ENCODE measurements at regions not wholly inside any gene's neighbourhood (a gene's known extent, or its start where the extent isn't known, plus 50 kb on each side); places are given as distances from the start of the nearest gene placed in this dataset.

DNA sequence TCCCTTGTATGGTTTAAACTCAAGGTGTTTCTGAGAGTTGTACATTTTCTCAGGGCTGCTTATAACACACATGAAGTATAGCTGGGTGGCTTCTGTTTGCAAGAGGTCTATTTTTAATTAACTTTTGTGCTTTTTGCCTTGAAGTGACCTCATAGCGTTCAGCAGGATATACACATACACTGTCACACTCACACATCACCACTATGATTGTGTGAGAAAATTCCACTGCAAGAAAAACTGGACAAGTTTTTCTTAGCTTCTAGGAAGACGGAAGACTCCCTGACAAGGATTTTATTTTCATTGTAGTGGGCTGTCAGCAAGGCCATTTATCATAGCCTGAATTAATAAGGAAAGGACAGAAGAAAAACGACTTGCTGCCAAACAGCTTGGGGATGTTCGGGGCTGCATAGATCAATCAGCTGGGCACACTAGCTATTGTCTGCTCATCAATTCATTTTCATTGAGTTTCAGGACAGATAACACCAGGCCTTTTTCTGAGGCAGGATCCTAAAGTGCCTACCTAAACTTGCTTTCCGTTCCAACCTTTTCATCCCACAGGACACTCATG is 192.8 kb upstream of the CRBN start:
- Histone ChIP-seq H3K9ac (ENCODE audit: insufficient read depth, low read length, poor library complexity, severe bottlenecking) (no peak overlapping the region), H2AFZ (ENCODE audit: insufficient read depth, low read depth, low read length, poor library complexity, severe bottlenecking) (no peak overlapping the region), H3K79me2 (ENCODE audit: insufficient read depth, low read length) (no peaks in the 10 kb centered on the region), H3K36me3 (replicated peaks in 1 of 2; ENCODE audit: control insufficient read depth in 1 of 2, insufficient read depth in 2 of 2, low read length in 2 of 2) (no peaks in the 10 kb centered on the region), H3K4me1 (ENCODE audit: control insufficient read depth in 1 of 2, insufficient read depth in 2 of 2, low read length in 2 of 2) (no peaks in the 10 kb centered on the region), H3K27me3 (ENCODE audit: control insufficient read depth in 2 of 2, insufficient read depth in 2 of 2, low read length in 2 of 2) (no peaks in the 10 kb centered on the region), H3K4me3 (replicated peaks in 1 of 3; ENCODE audit: low read depth in 2 of 3, low read length in 3 of 3) (no peak overlapping the region), H3K4me2 (replicated peaks; ENCODE audit: extremely low read depth, low read length, poor library complexity, severe bottlenecking) (no peak overlapping the region), H3K27ac (ENCODE audit: low read depth in 1 of 2, low read length in 2 of 2) (no peak overlapping the region), H4K20me1 (ENCODE audit: insufficient read depth, low read length) (no peaks in the 10 kb centered on the region), H3K9me3 (replicated peaks in 1 of 2; ENCODE audit: control insufficient read depth in 1 of 2, insufficient read depth in 1 of 2, low read length in 2 of 2) (peaks cover 0 to 9% of the 10 kb centered on the region in 2 donors)
- H3K27me3 Mint-ChIP-seq (ENCODE audit: low read depth in 3 of 3), result peaks cover 0 to 1% (median 0%) of the 10 kb centered on the region in 3 donors
- H3K36me3 Mint-ChIP-seq, result no peaks in the 10 kb centered on the region
- H3K27ac Mint-ChIP-seq, result no peak overlapping the region
- H3K9me3 Mint-ChIP-seq, result peaks cover 0 to 16% (median 12%) of the 10 kb centered on the region in 7 donors
- intact Hi-C loops (cut with micrococcal nuclease), result no loop called here
- H3K4me3 Mint-ChIP-seq, result no peak overlapping the region
- no peaks in the 10 kb centered on the region for H3K4me1 Mint-ChIP-seq
- 86% methylated on average over 1 of the region's 5 CpGs for WGBS (ENCODE audit: insufficient coverage)
- TF ChIP-seq, protein P1, sequence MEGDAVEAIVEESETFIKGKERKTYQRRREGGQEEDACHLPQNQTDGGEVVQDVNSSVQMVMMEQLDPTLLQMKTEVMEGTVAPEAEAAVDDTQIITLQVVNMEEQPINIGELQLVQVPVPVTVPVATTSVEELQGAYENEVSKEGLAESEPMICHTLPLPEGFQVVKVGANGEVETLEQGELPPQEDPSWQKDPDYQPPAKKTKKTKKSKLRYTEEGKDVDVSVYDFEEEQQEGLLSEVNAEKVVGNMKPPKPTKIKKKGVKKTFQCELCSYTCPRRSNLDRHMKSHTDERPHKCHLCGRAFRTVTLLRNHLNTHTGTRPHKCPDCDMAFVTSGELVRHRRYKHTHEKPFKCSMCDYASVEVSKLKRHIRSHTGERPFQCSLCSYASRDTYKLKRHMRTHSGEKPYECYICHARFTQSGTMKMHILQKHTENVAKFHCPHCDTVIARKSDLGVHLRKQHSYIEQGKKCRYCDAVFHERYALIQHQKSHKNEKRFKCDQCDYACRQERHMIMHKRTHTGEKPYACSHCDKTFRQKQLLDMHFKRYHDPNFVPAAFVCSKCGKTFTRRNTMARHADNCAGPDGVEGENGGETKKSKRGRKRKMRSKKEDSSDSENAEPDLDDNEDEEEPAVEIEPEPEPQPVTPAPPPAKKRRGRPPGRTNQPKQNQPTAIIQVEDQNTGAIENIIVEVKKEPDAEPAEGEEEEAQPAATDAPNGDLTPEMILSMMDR (IDR thresholded peaks at IDR 0.05), result no peak
- DNase-seq, result no peak

DNA sequence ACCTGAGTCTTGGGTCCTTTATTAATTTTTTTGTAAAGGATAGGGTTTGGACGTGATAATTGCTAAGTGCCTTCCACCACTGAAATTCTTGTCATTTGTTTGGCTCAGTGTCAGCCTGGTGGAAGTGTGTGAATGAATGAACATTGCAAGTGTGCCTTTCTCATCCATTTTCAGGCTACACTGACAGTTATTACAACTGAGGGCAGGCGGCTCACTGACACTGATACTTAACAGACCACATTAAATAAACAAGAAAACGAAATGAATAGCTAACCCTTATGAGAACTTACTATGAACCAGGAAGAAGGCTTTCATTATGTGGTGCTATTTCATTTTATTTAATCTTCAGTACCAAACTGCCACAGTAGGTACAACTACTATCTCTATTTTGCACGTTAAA is 188.8 kb upstream of the CRBN start:
- WGBS (ENCODE audit: insufficient coverage), result no CpG with 5 or more reads among the region's 4 CpGs
- TF ChIP-seq, protein P1 (IDR thresholded peaks at IDR 0.05), result no peak
- Histone ChIP-seq H3K9me3 (replicated peaks in 1 of 2; ENCODE audit: control insufficient read depth in 1 of 2, insufficient read depth in 1 of 2, low read length in 2 of 2) (no peaks in the 10 kb centered on the region), H2AFZ (ENCODE audit: insufficient read depth, low read depth, low read length, poor library complexity, severe bottlenecking) (no peak overlapping the region), H3K4me1 (ENCODE audit: control insufficient read depth in 1 of 2, insufficient read depth in 2 of 2, low read length in 2 of 2) (no peaks in the 10 kb centered on the region), H3K79me2 (ENCODE audit: insufficient read depth, low read length) (no peaks in the 10 kb centered on the region), H3K4me2 (replicated peaks; ENCODE audit: extremely low read depth, low read length, poor library complexity, severe bottlenecking) (no peak overlapping the region), H3K27ac (ENCODE audit: low read depth in 1 of 2, low read length in 2 of 2) (no peak overlapping the region), H3K27me3 (ENCODE audit: control insufficient read depth in 2 of 2, insufficient read depth in 2 of 2, low read length in 2 of 2) (no peaks in the 10 kb centered on the region), H3K36me3 (replicated peaks in 1 of 2; ENCODE audit: control insufficient read depth in 1 of 2, insufficient read depth in 2 of 2, low read length in 2 of 2) (no peaks in the 10 kb centered on the region), H3K4me3 (replicated peaks in 1 of 3; ENCODE audit: low read depth in 2 of 3, low read length in 3 of 3) (no peak overlapping the region), H4K20me1 (ENCODE audit: insufficient read depth, low read length) (no peaks in the 10 kb centered on the region), H3K9ac (ENCODE audit: insufficient read depth, low read length, poor library complexity, severe bottlenecking) (no peak overlapping the region)
- intact Hi-C loops (cut with micrococcal nuclease), result no loop called here
- Mint-ChIP-seq H3K27me3 (ENCODE audit: low read depth in 3 of 3) (peaks cover 0 to 1% (median 0%) of the 10 kb centered on the region in 3 donors), H3K4me3 (no peak overlapping the region), H3K36me3 (no peaks in the 10 kb centered on the region), H3K4me1 (no peaks in the 10 kb centered on the region), H3K27ac (no peak overlapping the region), H3K9me3 (peaks cover 0 to 8% (median 3%) of the 10 kb centered on the region in 7 donors)
- DNase-seq, result no peak
